ENCODE measurements at regions not wholly inside any gene's neighbourhood (a gene's known extent, or its start where the extent isn't known, plus 50 kb on each side); places are given as distances from the start of the nearest gene placed in this dataset.

- no peak for TF ChIP-seq CTCF (IDR thresholded peaks at IDR 0.05)
- no peak for TF ChIP-seq POLR2A (IDR thresholded peaks at IDR 0.05)
Observed at GRCh38 chr7:153400735-153401593, 641.4 kb downstream of the ACTR3B start.
